ENCODE measurements at regions not wholly inside any gene's neighbourhood (a gene's known extent, or its start where the extent isn't known, plus 50 kb on each side); places are given as distances from the start of the nearest gene placed in this dataset.
"Not testable (repeated sequence)": the region's sequence is repeated elsewhere in the genome, so short reads cannot be mapped to it uniquely, and the experiment has no call there.

DNA sequence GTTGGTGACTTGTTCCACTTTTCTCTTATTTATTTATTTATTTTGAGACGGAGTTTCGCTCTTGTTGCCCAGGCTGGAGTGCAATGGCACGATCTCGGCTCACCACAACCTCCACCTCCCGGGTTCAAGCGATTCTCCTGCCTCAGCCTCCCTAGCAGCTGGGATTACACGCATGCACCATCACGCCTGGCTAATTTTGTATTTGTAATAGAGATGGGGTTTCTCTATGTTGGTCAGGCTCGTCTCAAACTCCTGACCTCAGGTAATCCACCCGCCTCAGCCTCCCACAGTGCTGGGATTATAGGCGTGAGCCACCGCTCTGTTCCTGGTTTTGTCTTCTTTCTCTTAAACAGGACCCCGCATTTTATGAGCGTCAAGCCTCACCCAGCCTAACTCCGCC, 57.3 kb upstream of the METTL9 start:
- TF ChIP-seq, protein P1, sequence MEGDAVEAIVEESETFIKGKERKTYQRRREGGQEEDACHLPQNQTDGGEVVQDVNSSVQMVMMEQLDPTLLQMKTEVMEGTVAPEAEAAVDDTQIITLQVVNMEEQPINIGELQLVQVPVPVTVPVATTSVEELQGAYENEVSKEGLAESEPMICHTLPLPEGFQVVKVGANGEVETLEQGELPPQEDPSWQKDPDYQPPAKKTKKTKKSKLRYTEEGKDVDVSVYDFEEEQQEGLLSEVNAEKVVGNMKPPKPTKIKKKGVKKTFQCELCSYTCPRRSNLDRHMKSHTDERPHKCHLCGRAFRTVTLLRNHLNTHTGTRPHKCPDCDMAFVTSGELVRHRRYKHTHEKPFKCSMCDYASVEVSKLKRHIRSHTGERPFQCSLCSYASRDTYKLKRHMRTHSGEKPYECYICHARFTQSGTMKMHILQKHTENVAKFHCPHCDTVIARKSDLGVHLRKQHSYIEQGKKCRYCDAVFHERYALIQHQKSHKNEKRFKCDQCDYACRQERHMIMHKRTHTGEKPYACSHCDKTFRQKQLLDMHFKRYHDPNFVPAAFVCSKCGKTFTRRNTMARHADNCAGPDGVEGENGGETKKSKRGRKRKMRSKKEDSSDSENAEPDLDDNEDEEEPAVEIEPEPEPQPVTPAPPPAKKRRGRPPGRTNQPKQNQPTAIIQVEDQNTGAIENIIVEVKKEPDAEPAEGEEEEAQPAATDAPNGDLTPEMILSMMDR (IDR thresholded peaks at IDR 0.05; ENCODE audit: insufficient read depth, low read depth, low read length) = not testable (repeated sequence)
- TF ChIP-seq EZH2 (IDR thresholded peaks at IDR 0.05; ENCODE audit: insufficient read depth, low read length) = not testable (repeated sequence)
